ENCODE measurements at regions not wholly inside any gene's neighbourhood (a gene's known extent, or its start where the extent isn't known, plus 50 kb on each side); places are given as distances from the start of the nearest gene placed in this dataset.

GRCh38 chr3:168165390-168166269 lies 69.9 kb upstream of the GOLIM4 start:
- H3K4me1 ChIP-seq (ENCODE audit: control insufficient read depth in 5 of 5, insufficient read depth in 5 of 5, low read length in 5 of 5) = peaks cover 0 to 4% (median 3%) of the 10 kb centered on the region in 5 donors
- H3K27me3 ChIP-seq (ENCODE audit: control insufficient read depth in 5 of 5, insufficient read depth in 4 of 5, low read length in 5 of 5) = no peaks in the 10 kb centered on the region
- no peak overlapping the region for H3K27ac ChIP-seq (ENCODE audit: low read depth, low read length)
- H3K4me3 ChIP-seq (ENCODE audit: low read depth in 1 of 5, low read length in 5 of 5) = peak overlapping the region in 2 of 5 donors; percentile 20 to 23
- H3K9me3 ChIP-seq (ENCODE audit: control insufficient read depth in 5 of 5, low read length in 5 of 5) = no peaks in the 10 kb centered on the region
- peak overlapping the region in 2 of 5 donors; percentile 28 to 39 for H3K9ac ChIP-seq (ENCODE audit: low read length in 5 of 5)
- no peaks in the 10 kb centered on the region for H3K36me3 ChIP-seq (ENCODE audit: control insufficient read depth in 5 of 5, insufficient read depth in 5 of 5, low read length in 5 of 5)

GRCh38 chr3:168162172-168162571 lies 66.4 kb upstream of the GOLIM4 start:
- H3K4me3 ChIP-seq (ENCODE audit: low read depth in 1 of 5, low read length in 5 of 5) = no peak overlapping the region
- H3K27me3 ChIP-seq (ENCODE audit: control insufficient read depth in 5 of 5, insufficient read depth in 4 of 5, low read length in 5 of 5) = no peaks in the 10 kb centered on the region
- H3K4me1 ChIP-seq (ENCODE audit: control insufficient read depth in 5 of 5, insufficient read depth in 5 of 5, low read length in 5 of 5) = peaks cover 0 to 4% (median 3%) of the 10 kb centered on the region in 5 donors
- no peak overlapping the region for H3K9ac ChIP-seq (ENCODE audit: low read length in 5 of 5)
- no peaks in the 10 kb centered on the region for H3K36me3 ChIP-seq (ENCODE audit: control insufficient read depth in 5 of 5, insufficient read depth in 5 of 5, low read length in 5 of 5)
- H3K27ac ChIP-seq (ENCODE audit: low read depth, low read length) = no peak overlapping the region
- H3K9me3 ChIP-seq (ENCODE audit: control insufficient read depth in 5 of 5, low read length in 5 of 5) = no peaks in the 10 kb centered on the region

GRCh38 chr3:168161696-168162095 lies 66.0 kb upstream of the GOLIM4 start:
- Histone ChIP-seq H3K27ac (ENCODE audit: low read depth, low read length) (no peak overlapping the region), H3K36me3 (ENCODE audit: control insufficient read depth in 5 of 5, insufficient read depth in 5 of 5, low read length in 5 of 5) (no peaks in the 10 kb centered on the region), H3K4me3 (ENCODE audit: low read depth in 1 of 5, low read length in 5 of 5) (no peak overlapping the region), H3K27me3 (ENCODE audit: control insufficient read depth in 5 of 5, insufficient read depth in 4 of 5, low read length in 5 of 5) (no peaks in the 10 kb centered on the region), H3K9ac (ENCODE audit: low read length in 5 of 5) (no peak overlapping the region), H3K9me3 (ENCODE audit: control insufficient read depth in 5 of 5, low read length in 5 of 5) (no peaks in the 10 kb centered on the region), H3K4me1 (ENCODE audit: control insufficient read depth in 5 of 5, insufficient read depth in 5 of 5, low read length in 5 of 5) (peaks cover 0 to 4% (median 3%) of the 10 kb centered on the region in 5 donors)

- H3K9me3 ChIP-seq (ENCODE audit: control insufficient read depth in 5 of 5, low read length in 5 of 5) = peaks cover 0 to 2% (median under 1%) of the 10 kb centered on the region in 5 donors
- H3K9ac ChIP-seq (ENCODE audit: low read length in 5 of 5) = no peak overlapping the region
- peaks cover 2 to 19% (median 5%) of the 10 kb centered on the region in 5 donors for H3K4me1 ChIP-seq (ENCODE audit: control insufficient read depth in 5 of 5, insufficient read depth in 5 of 5, low read length in 5 of 5)
- no peak overlapping the region for H3K27ac ChIP-seq (ENCODE audit: low read depth, low read length)
- no peaks in the 10 kb centered on the region for H3K36me3 ChIP-seq (ENCODE audit: control insufficient read depth in 5 of 5, insufficient read depth in 5 of 5, low read length in 5 of 5)
- H3K4me3 ChIP-seq (ENCODE audit: low read depth in 1 of 5, low read length in 5 of 5) = no peak overlapping the region
- H3K27me3 ChIP-seq (ENCODE audit: control insufficient read depth in 5 of 5, insufficient read depth in 4 of 5, low read length in 5 of 5) = no peaks in the 10 kb centered on the region
These were observed 62.2 kb upstream of the GOLIM4 start for GRCh38 chr3:168157903-168158302.

- Histone ChIP-seq H3K36me3 (ENCODE audit: control insufficient read depth in 5 of 5, insufficient read depth in 5 of 5, low read length in 5 of 5) (no peaks in the 10 kb centered on the region), H3K27me3 (ENCODE audit: control insufficient read depth in 5 of 5, insufficient read depth in 4 of 5, low read length in 5 of 5) (no peaks in the 10 kb centered on the region), H3K9me3 (ENCODE audit: control insufficient read depth in 5 of 5, low read length in 5 of 5) (peaks cover 0 to 9% (median 7%) of the 10 kb centered on the region in 5 donors), H3K4me3 (ENCODE audit: low read depth in 1 of 5, low read length in 5 of 5) (no peak overlapping the region), H3K9ac (ENCODE audit: low read length in 5 of 5) (no peak overlapping the region), H3K4me1 (ENCODE audit: control insufficient read depth in 5 of 5, insufficient read depth in 5 of 5, low read length in 5 of 5) (peaks cover 2 to 17% (median 5%) of the 10 kb centered on the region in 5 donors), H3K27ac (ENCODE audit: low read depth, low read length) (no peak overlapping the region)
These were observed 61.5 kb upstream of the GOLIM4 start for GRCh38 chr3:168157099-168157700.

- Histone ChIP-seq H3K4me1 (ENCODE audit: control insufficient read depth in 5 of 5, insufficient read depth in 5 of 5, low read length in 5 of 5) (peaks cover 2 to 15% (median 5%) of the 10 kb centered on the region in 5 donors), H3K36me3 (ENCODE audit: control insufficient read depth in 5 of 5, insufficient read depth in 5 of 5, low read length in 5 of 5) (no peaks in the 10 kb centered on the region), H3K27ac (ENCODE audit: low read depth, low read length) (no peak overlapping the region), H3K27me3 (ENCODE audit: control insufficient read depth in 5 of 5, insufficient read depth in 4 of 5, low read length in 5 of 5) (no peaks in the 10 kb centered on the region), H3K9ac (ENCODE audit: low read length in 5 of 5) (no peak overlapping the region), H3K9me3 (ENCODE audit: control insufficient read depth in 5 of 5, low read length in 5 of 5) (peaks cover 0 to 14% (median 11%) of the 10 kb centered on the region in 5 donors), H3K4me3 (ENCODE audit: low read depth in 1 of 5, low read length in 5 of 5) (no peak overlapping the region)
These were observed 60.8 kb upstream of the GOLIM4 start for GRCh38 chr3:168156479-168156878.

GRCh38 chr3:168155303-168155702 lies 59.6 kb upstream of the GOLIM4 start:
- Histone ChIP-seq H3K36me3 (ENCODE audit: control insufficient read depth in 5 of 5, insufficient read depth in 5 of 5, low read length in 5 of 5) (no peaks in the 10 kb centered on the region), H3K4me1 (ENCODE audit: control insufficient read depth in 5 of 5, insufficient read depth in 5 of 5, low read length in 5 of 5) (peaks cover 2 to 15% (median 5%) of the 10 kb centered on the region in 5 donors), H3K9ac (ENCODE audit: low read length in 5 of 5) (no peak overlapping the region)

GRCh38 chr3:168154089-168154488 lies 58.4 kb upstream of the GOLIM4 start:
- no peaks in the 10 kb centered on the region for H3K36me3 ChIP-seq (ENCODE audit: control insufficient read depth in 5 of 5, insufficient read depth in 5 of 5, low read length in 5 of 5)
- H3K4me1 ChIP-seq (ENCODE audit: control insufficient read depth in 5 of 5, insufficient read depth in 5 of 5, low read length in 5 of 5) = peaks cover 2 to 15% (median 5%) of the 10 kb centered on the region in 5 donors
- H3K27ac ChIP-seq (ENCODE audit: low read depth, low read length) = no peak overlapping the region
- no peak overlapping the region for H3K4me3 ChIP-seq (ENCODE audit: low read depth in 1 of 5, low read length in 5 of 5)
- no peak overlapping the region for H3K9ac ChIP-seq (ENCODE audit: low read length in 5 of 5)
- H3K9me3 ChIP-seq (ENCODE audit: control insufficient read depth in 5 of 5, low read length in 5 of 5) = peaks cover 0 to 14% (median 11%) of the 10 kb centered on the region in 5 donors
- no peaks in the 10 kb centered on the region for H3K27me3 ChIP-seq (ENCODE audit: control insufficient read depth in 5 of 5, insufficient read depth in 4 of 5, low read length in 5 of 5)

More at GRCh38 chr3:168155303-168155702, 59.6 kb upstream of the GOLIM4 start:
- no peak overlapping the region for H3K4me3 ChIP-seq (ENCODE audit: low read depth in 1 of 5, low read length in 5 of 5)
- no peak overlapping the region for H3K27ac ChIP-seq (ENCODE audit: low read depth, low read length)
- peaks cover 0 to 14% (median 11%) of the 10 kb centered on the region in 5 donors for H3K9me3 ChIP-seq (ENCODE audit: control insufficient read depth in 5 of 5, low read length in 5 of 5)
- no peaks in the 10 kb centered on the region for H3K27me3 ChIP-seq (ENCODE audit: control insufficient read depth in 5 of 5, insufficient read depth in 4 of 5, low read length in 5 of 5)

- Histone ChIP-seq H3K27me3 (ENCODE audit: control insufficient read depth in 5 of 5, insufficient read depth in 4 of 5, low read length in 5 of 5) (no peaks in the 10 kb centered on the region), H3K9ac (ENCODE audit: low read length in 5 of 5) (no peak overlapping the region), H3K27ac (ENCODE audit: low read depth, low read length) (no peak overlapping the region), H3K4me3 (ENCODE audit: low read depth in 1 of 5, low read length in 5 of 5) (no peak overlapping the region), H3K36me3 (ENCODE audit: control insufficient read depth in 5 of 5, insufficient read depth in 5 of 5, low read length in 5 of 5) (no peaks in the 10 kb centered on the region), H3K4me1 (ENCODE audit: control insufficient read depth in 5 of 5, insufficient read depth in 5 of 5, low read length in 5 of 5) (peaks cover 2 to 15% (median 5%) of the 10 kb centered on the region in 5 donors), H3K9me3 (ENCODE audit: control insufficient read depth in 5 of 5, low read length in 5 of 5) (peaks cover 0 to 14% (median 11%) of the 10 kb centered on the region in 5 donors)
These were observed 56.4 kb upstream of the GOLIM4 start for GRCh38 chr3:168152149-168152548.
